HEK293 (cell line): ENCODE measurements at regions not wholly inside any gene's neighbourhood (a gene's known extent, or its start where the extent isn't known, plus 50 kb on each side); places are given as distances from the start of the nearest gene placed in this dataset.

Source experiments
- CTCF ChIA-PET: fragments of 350-600 bp; formaldehyde crosslinking; extraction: SDS; loops from one replicate; lab custom pipeline; 2021; ENCODE audit warnings: antibody characterized with exemption; lab: Yijun Ruan, JAX
- POLR2A ChIA-PET: fragments of 300-600 bp; formaldehyde crosslinking; extraction: SDS; loops from one replicate; lab custom pipeline; 2020; ENCODE audit warnings: antibody characterized with exemption, inconsistent platforms; lab: Yijun Ruan, JAX
- H3K27ac ChIP-seq: fragments of 200-500 bp; sonication (Bioruptor generic); 2 replicates; pipeline ENCODE4 v1.5.1; 2014; ENCODE audit warnings: low read depth, low read length, control low read depth, inconsistent platforms; ENCODE audit errors: extremely low read depth
- H3K36me3 ChIP-seq, 2 experiments: fragments of 200-500 bp in 1 of 2; sonication (Bioruptor generic) in 1 of 2; 1 replicate in 1 of 2; 2 replicates in 1 of 2; pipeline ENCODE4 v1.5.1; 2014 to 2017; ENCODE audit warnings: inconsistent platforms in 2 of 2, low read length in 2 of 2; ENCODE audit not compliant: control insufficient read depth in 2 of 2, insufficient read depth in 1 of 2
- H3K4me1 ChIP-seq: fragments of 200-500 bp; sonication (Bioruptor generic); 2 replicates; pipeline ENCODE4 v1.5.1; 2014; ENCODE audit warnings: mild to moderate bottlenecking, low read length, inconsistent platforms; ENCODE audit not compliant: control insufficient read depth, insufficient read depth
- H3K4me3 ChIP-seq: 2 replicates; pipeline ENCODE4 v1.5.1; 2011; ENCODE audit warnings: low read depth, mild to moderate bottlenecking, control low read depth, low read length, moderate library complexity
- H3K9me3 ChIP-seq: fragments of 200-500 bp; sonication (Bioruptor generic); 2 replicates; pipeline ENCODE4 v1.5.1; 2014; ENCODE audit warnings: low read depth, low read length, inconsistent platforms; ENCODE audit not compliant: control insufficient read depth, insufficient read depth
- CTCF ChIP-seq: fragments of 450-650 bp; formaldehyde crosslinking; IDR thresholded peaks from 2 replicates; pipeline ENCODE4 v1.5.1; 2016; ENCODE audit warnings: missing biosample characterization, missing genetic modification characterization
- FEZF1 ChIP-seq: fragments of 450-650 bp; formaldehyde crosslinking; IDR thresholded peaks from 2 replicates; pipeline ENCODE4 v1.5.1; 2016; ENCODE audit warnings: missing biosample characterization, missing genetic modification characterization
- KLF1 ChIP-seq: fragments of 450-650 bp; formaldehyde crosslinking; IDR thresholded peaks from 2 replicates; pipeline ENCODE4 v1.5.1; 2016; ENCODE audit warnings: missing biosample characterization, missing genetic modification characterization
- KLF10 ChIP-seq: fragments of 450-650 bp; IDR thresholded peaks from 2 replicates; pipeline ENCODE4 v1.5.1; 2018; ENCODE audit warnings: missing biosample characterization, mild to moderate bottlenecking, missing genetic modification characterization
- KLF9 ChIP-seq: fragments of 450-650 bp; formaldehyde crosslinking; IDR thresholded peaks from 2 replicates; pipeline ENCODE4 v1.5.1; 2016; ENCODE audit warnings: missing biosample characterization, missing genetic modification characterization, low read depth
- MZF1 ChIP-seq: fragments of 450-650 bp; formaldehyde crosslinking; IDR thresholded peaks from 2 replicates; pipeline ENCODE4 v1.5.1; 2017; ENCODE audit warnings: missing biosample characterization, missing genetic modification characterization, borderline replicate concordance
- PBX3 ChIP-seq: sonication (generic); formaldehyde crosslinking; IDR thresholded peaks from 2 replicates; pipeline ENCODE4 v1.8.1; 2022; ENCODE audit warnings: mild to moderate bottlenecking, moderate library complexity, missing genetic modification reagents
- PRDM4 ChIP-seq: fragments of 450-650 bp; formaldehyde crosslinking; IDR thresholded peaks from 2 replicates; pipeline ENCODE4 v1.5.1; 2017; ENCODE audit warnings: missing biosample characterization, missing genetic modification characterization
- TCF7L2 ChIP-seq: IDR thresholded peaks from 2 replicates; pipeline ENCODE4 v1.6.1; 2011; ENCODE audit warnings: low read depth, mild to moderate bottlenecking, inconsistent platforms, low read length, moderate library complexity, borderline replicate concordance
- ZBTB10 ChIP-seq: fragments of 450-650 bp; formaldehyde crosslinking; IDR thresholded peaks from 2 replicates; pipeline ENCODE4 v1.5.1; 2016; ENCODE audit warnings: missing biosample characterization, missing genetic modification characterization
- ZBTB20 ChIP-seq: fragments of 450-650 bp; formaldehyde crosslinking; IDR thresholded peaks from 2 replicates; pipeline ENCODE4 v1.5.1; 2016; ENCODE audit warnings: missing biosample characterization, missing genetic modification characterization
- ZBTB21 ChIP-seq: fragments of 450-650 bp; formaldehyde crosslinking; IDR thresholded peaks from 2 replicates; pipeline ENCODE4 v1.5.1; 2017; ENCODE audit warnings: missing biosample characterization, missing genetic modification characterization
- ZNF2 ChIP-seq: fragments of 450-650 bp; formaldehyde crosslinking; IDR thresholded peaks from 2 replicates; pipeline ENCODE4 v1.5.1; 2016; ENCODE audit warnings: missing biosample characterization, missing genetic modification characterization
- ZNF211 ChIP-seq: fragments of 450-650 bp; formaldehyde crosslinking; IDR thresholded peaks from 2 replicates; pipeline ENCODE4 v1.5.1; 2016; ENCODE audit warnings: low read depth, missing biosample characterization, missing genetic modification characterization
- ZNF223 ChIP-seq: fragments of 450-650 bp; formaldehyde crosslinking; IDR thresholded peaks from 2 replicates; pipeline ENCODE4 v1.5.1; 2016; ENCODE audit warnings: missing biosample characterization, missing genetic modification characterization
- ZNF248 ChIP-seq: fragments of 450-650 bp; formaldehyde crosslinking; IDR thresholded peaks from 2 replicates; pipeline ENCODE4 v1.5.1; 2017; ENCODE audit warnings: missing biosample characterization, missing genetic modification characterization
- ZNF266 ChIP-seq: fragments of 450-650 bp; formaldehyde crosslinking; IDR thresholded peaks from 2 replicates; pipeline ENCODE4 v1.5.1; 2016; ENCODE audit warnings: missing biosample characterization, missing genetic modification characterization, low read depth
- ZNF274 ChIP-seq, 2 experiments: fragments of 200-500 bp in 1 of 2; fragments of 450-650 bp in 1 of 2; sonication (Bioruptor generic) in 1 of 2; formaldehyde crosslinking in 1 of 2; IDR thresholded peaks; 2 replicates each; pipeline versions ENCODE4 v1.5.1 to v1.6.1; 2014 to 2016; ENCODE audit warnings: borderline replicate concordance in 1 of 2, inconsistent platforms in 1 of 2, low read length in 1 of 2, missing biosample characterization in 1 of 2, missing genetic modification characterization in 1 of 2
- ZNF335 ChIP-seq: fragments of 450-650 bp; formaldehyde crosslinking; conservative IDR thresholded peaks from 2 replicates; pipeline ENCODE4 v1.5.1; 2016; ENCODE audit warnings: missing biosample characterization, missing genetic modification characterization
- ZNF350 ChIP-seq: fragments of 450-650 bp; formaldehyde crosslinking; IDR thresholded peaks from 2 replicates; pipeline ENCODE4 v1.5.0; 2017; ENCODE audit warnings: missing biosample characterization, mild to moderate bottlenecking, missing genetic modification characterization
- ZNF48 ChIP-seq: fragments of 450-650 bp; formaldehyde crosslinking; IDR thresholded peaks from 2 replicates; pipeline ENCODE4 v1.5.1; 2016; ENCODE audit warnings: missing biosample characterization, missing genetic modification characterization
- ZNF544 ChIP-seq: fragments of 450-650 bp; formaldehyde crosslinking; IDR thresholded peaks from 2 replicates; pipeline ENCODE4 v1.5.0; 2017; ENCODE audit warnings: missing biosample characterization, missing genetic modification characterization
- ZNF555 ChIP-seq: fragments of 450-650 bp; formaldehyde crosslinking; conservative IDR thresholded peaks from 2 replicates; pipeline ENCODE4 v1.5.1; 2017; ENCODE audit warnings: missing biosample characterization, mild to moderate bottlenecking, missing genetic modification characterization, inconsistent platforms
- ZNF561 ChIP-seq: fragments of 450-650 bp; IDR thresholded peaks from 2 replicates; pipeline ENCODE4 v1.5.1; 2018; ENCODE audit warnings: missing biosample characterization, missing genetic modification characterization, borderline replicate concordance
- ZNF624 ChIP-seq: fragments of 450-650 bp; formaldehyde crosslinking; IDR thresholded peaks from 2 replicates; pipeline ENCODE4 v1.5.1; 2017; ENCODE audit warnings: missing biosample characterization, missing genetic modification characterization
- ZNF664 ChIP-seq: fragments of 450-650 bp; formaldehyde crosslinking; IDR thresholded peaks from 2 replicates; pipeline ENCODE4 v1.5.1; 2016; ENCODE audit warnings: missing biosample characterization, missing genetic modification characterization
- ZNF791 ChIP-seq: fragments of 450-650 bp; formaldehyde crosslinking; IDR thresholded peaks from 2 replicates; pipeline ENCODE4 v1.5.1; 2016; ENCODE audit warnings: missing biosample characterization, missing genetic modification characterization

DNA sequence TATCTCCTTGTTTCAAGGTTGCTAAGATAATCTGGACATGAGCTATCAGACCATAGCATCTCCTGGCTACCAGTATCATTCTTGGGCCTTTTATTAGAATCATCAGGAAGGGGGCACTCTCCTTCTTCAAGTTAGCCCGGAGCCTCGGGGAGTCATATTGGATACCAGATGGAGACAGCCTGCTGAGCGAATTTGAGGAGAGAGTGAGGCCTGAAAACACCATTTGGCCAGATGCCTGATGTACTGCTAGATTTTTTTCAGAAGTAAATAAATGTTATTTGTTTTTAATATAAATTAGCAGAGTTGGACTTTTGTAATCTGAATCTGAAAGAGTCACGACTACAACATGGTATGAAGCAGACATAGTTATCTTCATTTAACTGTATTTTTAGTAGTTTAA, 848.6 kb downstream of the IGSF11 start:
- Histone ChIP-seq H3K4me3 (no peak overlapping the region), H3K9me3 (no peaks in the 10 kb centered on the region)
- TF ChIP-seq ZNF223 (tag by site-specific recombination) (no peak), ZNF248 (no peak), ZBTB20 (tag by site-specific recombination) (no peak), ZNF561 (tag by site-specific recombination) (no peak), KLF1 (no peak), FEZF1 (no peak), CTCF (tag by site-specific recombination) (no peak), ZNF791 (tag by site-specific recombination) (no peak), ZNF664 (tag by site-specific recombination) (no peak), ZNF544 (no peak), PBX3 (CRISPR knock-in tag) (no peak), ZNF274 (IDR thresholded peaks at IDR 0.05; ENCODE audit: low read length) (no peak), ZNF274 (tag by site-specific recombination; IDR thresholded peaks at IDR 0.05; ENCODE audit: borderline replicate concordance) (no peak), ZNF350 (no peak), ZNF555 (tag by site-specific recombination) (no peak), KLF10 (tag by site-specific recombination) (no peak)
- TF ChIP-seq, all 188 proteins: peak for 0
- Histone ChIP-seq H3K27ac (no peak overlapping the region), H3K36me3 (no peaks in the 10 kb centered on the region), H3K4me1 (no peaks in the 10 kb centered on the region)
- CTCF ChIA-PET = no interaction called here
- POLR2A ChIA-PET = no interaction called here

DNA sequence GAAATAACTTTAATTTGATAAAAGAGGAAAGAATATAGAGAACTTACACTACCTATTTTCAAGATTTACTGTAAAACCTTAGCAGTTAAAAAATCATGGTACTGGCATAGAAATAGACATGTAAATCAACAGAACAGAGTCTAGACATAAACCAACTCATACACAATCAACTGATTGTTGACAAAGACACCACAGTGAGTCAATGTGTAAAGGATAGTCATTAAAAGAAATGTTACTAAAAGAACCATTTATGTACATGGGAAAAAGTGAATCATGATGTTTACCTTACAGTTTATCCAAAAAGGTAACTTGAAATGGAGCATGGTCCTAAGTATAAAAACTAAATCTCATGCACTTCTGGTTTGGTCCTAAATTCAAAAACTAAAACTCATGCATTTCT, 847.4 kb downstream of the IGSF11 start:
- Histone ChIP-seq H3K27ac (no peak overlapping the region), H3K4me3 (no peak overlapping the region), H3K36me3 (no peaks in the 10 kb centered on the region), H3K9me3 (no peaks in the 10 kb centered on the region), H3K4me1 (no peaks in the 10 kb centered on the region)
- TF ChIP-seq TCF7L2 (no peak), ZNF211 (tag by site-specific recombination) (no peak), MZF1 (tag by site-specific recombination) (no peak), ZNF624 (tag by site-specific recombination) (no peak), PRDM4 (tag by site-specific recombination) (no peak), ZNF2 (no peak), ZNF266 (tag by site-specific recombination) (no peak), KLF9 (tag by site-specific recombination) (no peak), ZNF335 (tag by site-specific recombination) (no peak), ZBTB10 (no peak), ZNF48 (no peak), ZBTB21 (no peak)
- POLR2A ChIA-PET = no interaction called here
- CTCF ChIA-PET = no interaction called here
